ENCODE measurements at regions not wholly inside any gene's neighbourhood (a gene's known extent, or its start where the extent isn't known, plus 50 kb on each side); places are given as distances from the start of the nearest gene placed in this dataset.

DNA sequence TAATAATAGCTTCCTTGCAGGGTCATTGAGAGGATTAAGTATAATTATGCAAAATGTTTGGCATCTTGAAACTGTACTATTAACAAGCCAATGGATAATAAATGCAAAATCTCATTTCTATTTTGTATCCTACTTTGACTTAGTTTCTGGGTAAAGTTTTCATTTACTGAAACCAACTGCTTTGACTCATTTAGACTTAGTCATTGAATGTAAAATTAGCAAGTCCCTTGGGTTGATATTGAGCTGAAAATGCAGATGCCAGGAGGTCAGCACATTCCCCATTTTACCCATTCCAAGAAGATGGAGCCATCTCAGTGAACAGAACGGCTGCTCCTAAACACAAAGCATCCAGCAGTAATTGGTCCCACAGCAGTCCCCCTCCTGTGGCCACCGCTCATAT, 74.7 kb upstream of the GATB start:
- Mint-ChIP-seq H3K36me3 (no peaks in the 10 kb centered on the region), H3K27me3 (peaks cover 8% of the 10 kb centered on the region), H3K9me3 (ENCODE audit: low read depth) (no peaks in the 10 kb centered on the region), H3K4me1 (peaks cover 4% of the 10 kb centered on the region), H3K4me3 (no peak overlapping the region), H3K27ac (no peak overlapping the region)
- ATAC-seq: no peak
- CTCF ChIA-PET: no interaction called here
- no peak for DNase-seq

DNA sequence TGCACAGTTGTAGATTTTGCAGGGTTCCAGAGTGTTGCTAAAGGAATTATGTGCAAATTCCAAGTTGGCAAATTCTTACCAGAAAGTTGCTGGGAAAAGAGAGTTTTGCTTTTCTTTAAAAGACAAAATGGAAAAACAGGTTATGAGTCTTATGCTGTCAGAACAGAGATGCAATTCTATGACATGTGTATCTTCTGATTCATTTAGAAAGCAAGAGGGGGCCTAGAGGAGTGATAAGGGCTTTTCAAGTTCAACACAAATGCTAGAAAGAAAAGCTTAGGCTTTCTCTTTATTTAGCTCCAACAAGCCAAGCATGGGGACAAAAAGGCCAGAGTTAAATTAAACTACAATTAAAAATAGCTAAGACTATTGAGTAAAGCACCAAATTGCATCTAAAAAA, 72.4 kb upstream of the GATB start:
- Mint-ChIP-seq H3K4me3 (no peak overlapping the region), H3K9me3 (ENCODE audit: low read depth) (no peaks in the 10 kb centered on the region), H3K27me3 (peaks cover 7% of the 10 kb centered on the region), H3K36me3 (no peaks in the 10 kb centered on the region), H3K27ac (no peak overlapping the region), H3K4me1 (peaks cover 4% of the 10 kb centered on the region)
- ATAC-seq (no peak), DNase-seq (no peak)
- CTCF ChIA-PET: interaction anchor here (1.7 kb wide), 1 partner anchor 31 kb away, joined by 5 read pairs; no protein-coding TSS in a partner anchor

DNA sequence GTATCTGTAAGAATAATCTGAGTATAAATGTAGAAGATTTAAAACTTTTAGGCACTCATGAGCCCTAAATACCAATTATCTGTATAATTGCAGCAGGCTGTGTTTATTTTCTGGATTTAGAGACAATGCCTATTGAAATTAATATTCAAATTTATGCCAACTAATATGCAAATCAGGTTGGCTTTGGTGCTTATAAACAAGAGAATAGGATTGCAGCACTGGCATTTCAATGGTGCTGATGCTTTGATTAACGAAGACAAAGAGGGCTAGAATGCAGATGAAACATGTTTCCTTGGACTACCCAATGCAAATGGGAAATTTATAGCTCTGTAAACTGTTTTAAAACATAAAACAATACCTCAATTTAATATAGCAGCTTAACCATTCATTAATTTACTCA, 70.7 kb upstream of the GATB start:
- no peaks in the 10 kb centered on the region for H3K36me3 Mint-ChIP-seq
- peaks cover 4% of the 10 kb centered on the region for H3K4me1 Mint-ChIP-seq
- CTCF ChIA-PET: interaction anchor here (0.9 kb wide), 1 partner anchor 555 kb away, joined by 3 read pairs; the partner anchor contains the start of gene PRSS48
- H3K27me3 Mint-ChIP-seq: no peaks in the 10 kb centered on the region
- H3K27ac Mint-ChIP-seq: no peak overlapping the region
- DNase-seq: no peak
- no peak overlapping the region for H3K4me3 Mint-ChIP-seq
- no peak for ATAC-seq
- no peaks in the 10 kb centered on the region for H3K9me3 Mint-ChIP-seq (ENCODE audit: low read depth)

DNA sequence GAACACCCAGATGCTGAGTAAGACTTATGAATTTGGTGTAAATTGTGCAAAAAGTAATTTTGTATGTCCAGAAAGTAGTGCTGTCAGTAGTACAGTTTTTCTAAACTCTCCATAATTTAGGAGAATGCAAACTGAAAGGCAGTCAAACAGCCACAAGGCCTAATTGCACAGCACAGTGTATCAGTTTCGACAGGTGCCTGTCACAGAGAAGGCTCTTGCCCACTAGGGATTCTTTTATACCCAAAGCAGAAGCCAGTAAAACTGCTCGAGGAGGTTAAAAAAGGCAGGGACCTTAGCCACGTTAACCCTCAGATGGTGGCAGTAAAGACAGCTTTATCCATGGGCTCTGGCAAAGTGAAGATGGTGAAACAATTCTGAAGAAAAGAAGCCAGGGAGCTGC, 69.4 kb upstream of the GATB start:
- Mint-ChIP-seq H3K4me3 (no peak overlapping the region), H3K36me3 (no peaks in the 10 kb centered on the region), H3K9me3 (ENCODE audit: low read depth) (no peaks in the 10 kb centered on the region), H3K27me3 (no peaks in the 10 kb centered on the region), H3K4me1 (peaks cover 4% of the 10 kb centered on the region), H3K27ac (no peak overlapping the region)
- CTCF ChIA-PET: no interaction called here
- DNase-seq: no peak
- no peak for ATAC-seq

DNA sequence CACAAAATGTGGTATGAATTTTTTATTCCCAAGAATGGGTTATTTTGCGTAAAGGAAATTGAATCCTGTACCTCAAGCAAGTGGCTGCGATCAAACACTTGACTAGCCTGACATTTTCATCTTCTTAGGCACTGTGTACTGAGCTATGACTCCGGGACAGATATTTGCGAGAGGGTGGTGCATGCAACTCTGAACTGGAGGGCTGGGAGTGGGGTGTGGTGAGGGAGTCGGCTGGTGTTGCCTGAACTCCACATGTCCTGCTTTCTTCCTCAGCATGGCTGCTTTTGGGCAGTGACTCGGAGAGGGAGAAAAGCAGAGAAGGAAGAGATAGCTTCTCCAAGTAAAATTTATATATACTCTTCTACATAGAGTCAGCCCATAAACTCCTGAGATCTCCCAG, 68.5 kb upstream of the GATB start:
- ATAC-seq (no peak), DNase-seq (no peak)
- Mint-ChIP-seq H3K4me1 (peaks cover 4% of the 10 kb centered on the region), H3K9me3 (ENCODE audit: low read depth) (no peaks in the 10 kb centered on the region), H3K4me3 (no peak overlapping the region), H3K27ac (no peak overlapping the region), H3K36me3 (no peaks in the 10 kb centered on the region), H3K27me3 (no peaks in the 10 kb centered on the region)
- CTCF ChIA-PET: no interaction called here

DNA sequence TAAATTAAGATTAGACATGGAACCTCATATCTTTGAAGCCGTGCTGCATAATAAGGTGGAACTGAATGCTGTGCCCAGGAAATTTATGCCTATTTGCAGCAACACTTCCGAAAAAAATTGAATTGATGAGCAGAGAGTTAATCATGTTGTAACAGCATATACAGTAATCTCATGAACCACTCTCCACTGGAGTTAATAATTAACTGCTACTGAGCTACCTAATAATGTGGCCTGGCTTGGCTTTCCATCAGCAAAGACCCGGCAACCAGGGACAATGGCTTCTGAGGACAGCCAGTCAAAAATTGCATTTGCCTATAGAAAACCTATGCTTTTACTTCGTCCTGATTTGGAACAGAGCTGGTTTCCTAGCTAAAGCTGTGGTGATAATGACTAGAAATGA, 63.8 kb upstream of the GATB start:
- DNase-seq (no peak), ATAC-seq (no peak)
- H3K27me3 Mint-ChIP-seq: peaks cover 8% of the 10 kb centered on the region
- no peak overlapping the region for H3K4me3 Mint-ChIP-seq
- CTCF ChIA-PET: interaction anchor here (0.6 kb wide), 1 partner anchor 698 kb away, joined by 3 read pairs; no protein-coding TSS in a partner anchor
- H3K9me3 Mint-ChIP-seq (ENCODE audit: low read depth): no peaks in the 10 kb centered on the region
- H3K36me3 Mint-ChIP-seq: no peaks in the 10 kb centered on the region
- H3K27ac Mint-ChIP-seq: no peak overlapping the region
- no peaks in the 10 kb centered on the region for H3K4me1 Mint-ChIP-seq

DNA sequence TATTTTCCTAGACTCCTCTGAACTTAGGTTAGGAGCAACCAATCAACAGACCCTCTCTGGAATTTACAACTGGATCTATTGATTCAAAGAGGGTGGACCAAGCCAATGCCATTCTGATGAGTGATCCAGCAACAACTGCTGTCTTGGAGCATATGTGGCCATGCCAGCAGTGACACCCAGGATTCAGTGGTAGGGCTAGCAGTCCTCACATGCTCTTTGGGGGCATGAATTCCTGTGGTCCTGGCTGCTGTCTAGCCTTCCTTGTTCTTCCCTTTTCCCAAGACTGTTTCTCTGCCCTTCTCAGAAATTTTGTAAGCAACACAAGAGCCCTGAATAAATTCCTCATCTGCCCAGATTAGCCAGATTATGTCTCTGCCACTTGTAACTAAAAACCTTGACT, 61.5 kb upstream of the GATB start:
- Mint-ChIP-seq H3K4me3 (no peak overlapping the region), H3K27ac (no peak overlapping the region), H3K9me3 (ENCODE audit: low read depth) (no peaks in the 10 kb centered on the region), H3K27me3 (peaks cover 10% of the 10 kb centered on the region), H3K4me1 (no peaks in the 10 kb centered on the region), H3K36me3 (no peaks in the 10 kb centered on the region)
- no peak for ATAC-seq
- CTCF ChIA-PET: no interaction called here
- DNase-seq: no peak

DNA sequence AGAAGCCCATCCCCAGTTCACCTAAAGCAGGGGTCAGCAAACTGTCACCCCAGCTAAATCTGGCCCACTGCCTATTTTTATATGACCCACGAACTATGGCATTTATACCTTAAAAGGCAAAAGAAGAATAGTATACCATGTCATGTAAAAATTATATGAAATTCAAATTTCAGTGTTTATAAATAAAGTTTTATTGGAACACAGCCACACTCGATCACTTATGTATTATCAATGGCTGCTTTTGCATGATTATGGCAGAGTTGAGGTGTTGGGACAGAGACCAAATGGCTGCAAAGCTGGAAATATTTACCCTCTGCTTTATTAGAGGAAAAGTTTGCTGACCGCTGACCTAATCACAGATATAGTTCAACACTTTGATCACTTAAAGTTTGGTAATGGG, 59.2 kb upstream of the GATB start:
- H3K4me1 Mint-ChIP-seq: no peaks in the 10 kb centered on the region
- DNase-seq (no peak), ATAC-seq (no peak)
- H3K9me3 Mint-ChIP-seq (ENCODE audit: low read depth): no peaks in the 10 kb centered on the region
- H3K27me3 Mint-ChIP-seq: peaks cover 10% of the 10 kb centered on the region
- CTCF ChIA-PET: no interaction called here
- H3K4me3 Mint-ChIP-seq: no peak overlapping the region
- H3K36me3 Mint-ChIP-seq: no peaks in the 10 kb centered on the region
- H3K27ac Mint-ChIP-seq: no peak overlapping the region

DNA sequence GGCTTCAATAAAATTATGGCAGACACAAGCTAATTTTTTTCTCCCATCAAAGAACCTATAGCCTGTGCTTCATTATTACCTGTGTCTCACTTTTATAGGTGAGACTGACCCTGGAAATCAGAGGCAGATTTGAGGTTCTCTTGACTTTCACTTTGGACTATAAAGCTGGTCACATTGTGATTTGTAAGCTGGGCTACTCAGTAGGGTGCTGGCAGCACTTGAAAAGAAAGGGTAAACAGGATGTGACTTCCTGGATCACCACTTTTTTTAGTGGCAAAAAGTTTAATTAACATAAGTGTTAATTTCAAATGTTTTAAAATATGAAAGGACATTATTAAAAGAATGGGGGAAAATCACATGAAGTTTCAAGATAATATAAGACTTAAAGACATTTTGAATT, 50.6 kb upstream of the GATB start:
- CTCF ChIA-PET: interaction anchor here (1.6 kb wide), 1 partner anchor 10 kb away, joined by 4 read pairs; no protein-coding TSS in a partner anchor
- H3K4me1 Mint-ChIP-seq: no peaks in the 10 kb centered on the region
- ATAC-seq (no peak), DNase-seq (no peak)
- no peaks in the 10 kb centered on the region for H3K27me3 Mint-ChIP-seq
- H3K9me3 Mint-ChIP-seq (ENCODE audit: low read depth): no peaks in the 10 kb centered on the region
- no peak overlapping the region for H3K4me3 Mint-ChIP-seq
- no peaks in the 10 kb centered on the region for H3K36me3 Mint-ChIP-seq
- no peak overlapping the region for H3K27ac Mint-ChIP-seq

Data from activated CD8-positive, alpha-beta memory T cell treated with anti-CD3 and anti-CD28 coated beads, Interleukin-2, amount 10 ng/mL, durations not matched to agents 7 days and 5 days (primary cell).